HEK293T (cell line): ENCODE measurements at regions not wholly inside any gene's neighbourhood (a gene's known extent, or its start where the extent isn't known, plus 50 kb on each side); places are given as distances from the start of the nearest gene placed in this dataset.

ENCODE experiments used
- CTCF ChIA-PET: fragments of 350-600 bp; formaldehyde crosslinking; extraction: SDS; loops from one replicate; lab custom pipeline; 2021; ENCODE audit warnings: antibody characterized with exemption, inconsistent platforms; lab: Yijun Ruan, JAX
- POLR2A ChIA-PET: fragments of 350-600 bp; formaldehyde crosslinking; extraction: SDS; loops from one replicate; lab custom pipeline; 2020; ENCODE audit warnings: antibody characterized with exemption, inconsistent platforms; lab: Yijun Ruan, JAX
- DNase-seq: peaks from one replicate; pipeline ENCODE4 v3.0.0; 2012; ENCODE audit warnings: mixed read lengths; ENCODE audit errors: extremely low spot score
- ARNT ChIP-seq: fragments of 450-650 bp; IDR thresholded peaks from 2 replicates; pipeline ENCODE4 v1.6.1; 2017; ENCODE audit warnings: mild to moderate bottlenecking
- BHLHE40 ChIP-seq: fragments of 450-650 bp; IDR thresholded peaks from 2 replicates; pipeline ENCODE4 v1.6.1; 2016; ENCODE audit warnings: mild to moderate bottlenecking, moderate library complexity, borderline replicate concordance
- CTBP1 ChIP-seq: fragments of 450-650 bp; IDR thresholded peaks from 2 replicates; pipeline ENCODE4 v1.6.1; 2016; ENCODE audit warnings: borderline replicate concordance
- ELF4 ChIP-seq: fragments of 450-650 bp; IDR thresholded peaks from 2 replicates; pipeline ENCODE4 v1.6.1; 2017; ENCODE audit warnings: antibody characterized with exemption
- FOXA1 ChIP-seq: fragments of 450-650 bp; IDR thresholded peaks from 2 replicates; pipeline ENCODE4 v1.6.1; 2016; ENCODE audit warnings: mild to moderate bottlenecking
- FOXK2 ChIP-seq: fragments of 450-650 bp; IDR thresholded peaks from 2 replicates; pipeline ENCODE4 v1.6.1; 2016; ENCODE audit warnings: mild to moderate bottlenecking
- FOXM1 ChIP-seq: fragments of 450-650 bp; IDR thresholded peaks from 2 replicates; pipeline ENCODE4 v1.6.1; 2017; ENCODE audit warnings: mild to moderate bottlenecking, borderline replicate concordance
- HDGF ChIP-seq: fragments of 450-650 bp; IDR thresholded peaks from 2 replicates; pipeline ENCODE4 v1.6.1; 2017; ENCODE audit warnings: antibody characterized with exemption, borderline replicate concordance
- L3MBTL2 ChIP-seq: fragments of 450-650 bp; conservative IDR thresholded peaks from 2 replicates; pipeline ENCODE4 v1.6.1; 2016; ENCODE audit warnings: mild to moderate bottlenecking
- LEF1 ChIP-seq: fragments of 450-650 bp; IDR thresholded peaks from 2 replicates; pipeline ENCODE4 v1.6.1; 2017; ENCODE audit warnings: mild to moderate bottlenecking, borderline replicate concordance
- NFRKB ChIP-seq: fragments of 450-650 bp; IDR thresholded peaks from 2 replicates; pipeline ENCODE4 v1.6.1; 2016; ENCODE audit warnings: mild to moderate bottlenecking, moderate library complexity
- SP1 ChIP-seq: fragments of 450-650 bp; IDR thresholded peaks from 2 replicates; pipeline ENCODE4 v1.6.1; 2017
- SUZ12 ChIP-seq: fragments of 450-650 bp; IDR thresholded peaks from 2 replicates; pipeline ENCODE4 v1.6.1; 2016; ENCODE audit warnings: mild to moderate bottlenecking
- TARDBP ChIP-seq: fragments of 450-650 bp; IDR thresholded peaks from 2 replicates; pipeline ENCODE4 v1.6.1; 2016
- ZNF384 ChIP-seq: fragments of 450-650 bp; IDR thresholded peaks from 2 replicates; pipeline ENCODE4 v1.6.1; 2016
- TF ChIP-seq, protein P1 (sequence below): fragments of 450-650 bp; IDR thresholded peaks from 2 replicates; pipeline ENCODE4 v1.6.1; 2016

DNA sequence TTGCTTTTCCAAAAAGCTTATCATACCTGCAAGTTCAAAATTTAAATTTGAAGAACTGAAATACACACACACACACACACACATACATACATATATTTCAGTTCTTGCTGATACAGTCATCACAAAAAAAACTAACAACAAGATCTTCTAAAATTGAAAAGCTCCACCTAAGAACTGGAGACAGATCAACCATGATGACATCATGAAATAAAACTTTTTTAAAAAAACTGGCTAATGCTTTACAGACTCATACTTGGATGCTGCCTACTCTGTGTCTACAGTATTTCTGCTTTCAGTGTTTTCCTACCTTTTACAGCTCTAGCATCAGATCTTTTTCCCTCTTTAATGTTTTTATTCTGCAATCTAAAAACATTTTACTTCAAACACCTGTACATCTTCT, 261.4 kb downstream of the DIO2 start:
- CTCF ChIA-PET = no interaction called here
- POLR2A ChIA-PET = no interaction called here
- no peak for DNase-seq
- TF ChIP-seq SUZ12 = no peak
- TF ChIP-seq, protein P1, sequence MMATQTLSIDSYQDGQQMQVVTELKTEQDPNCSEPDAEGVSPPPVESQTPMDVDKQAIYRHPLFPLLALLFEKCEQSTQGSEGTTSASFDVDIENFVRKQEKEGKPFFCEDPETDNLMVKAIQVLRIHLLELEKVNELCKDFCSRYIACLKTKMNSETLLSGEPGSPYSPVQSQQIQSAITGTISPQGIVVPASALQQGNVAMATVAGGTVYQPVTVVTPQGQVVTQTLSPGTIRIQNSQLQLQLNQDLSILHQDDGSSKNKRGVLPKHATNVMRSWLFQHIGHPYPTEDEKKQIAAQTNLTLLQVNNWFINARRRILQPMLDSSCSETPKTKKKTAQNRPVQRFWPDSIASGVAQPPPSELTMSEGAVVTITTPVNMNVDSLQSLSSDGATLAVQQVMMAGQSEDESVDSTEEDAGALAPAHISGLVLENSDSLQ = no peak
- TF ChIP-seq ZNF384 = no peak
- no peak for TF ChIP-seq FOXA1
- no peak for TF ChIP-seq NFRKB
- no peak for TF ChIP-seq ARNT
- no peak for TF ChIP-seq TARDBP
- no peak for TF ChIP-seq LEF1
- TF ChIP-seq FOXM1 = no peak
- TF ChIP-seq L3MBTL2 = no peak
- TF ChIP-seq CTBP1 = no peak
- no peak for TF ChIP-seq BHLHE40
- no peak for TF ChIP-seq FOXK2
- TF ChIP-seq HDGF = no peak
- no peak for TF ChIP-seq SP1
- TF ChIP-seq ELF4 = no peak

GRCh38 chr14:79947440-79948054, 263.8 kb downstream of the DIO2 start:
- ChIA-PET POLR2A (no interaction called here), CTCF (no interaction called here)
- DNase-seq = no peak
- TF ChIP-seq BHLHE40 = no peak
- TF ChIP-seq ELF4 = no peak
- no peak for TF ChIP-seq FOXK2
- TF ChIP-seq, protein P1 = no peak
- TF ChIP-seq NFRKB = no peak
- TF ChIP-seq ARNT = no peak
- no peak for TF ChIP-seq LEF1
- no peak for TF ChIP-seq SUZ12
- no peak for TF ChIP-seq CTBP1
- TF ChIP-seq FOXA1 = no peak
- no peak for TF ChIP-seq SP1
- TF ChIP-seq FOXM1 = no peak
- no peak for TF ChIP-seq L3MBTL2
- no peak for TF ChIP-seq HDGF
- no peak for TF ChIP-seq ZNF384
- no peak for TF ChIP-seq TARDBP

DNA sequence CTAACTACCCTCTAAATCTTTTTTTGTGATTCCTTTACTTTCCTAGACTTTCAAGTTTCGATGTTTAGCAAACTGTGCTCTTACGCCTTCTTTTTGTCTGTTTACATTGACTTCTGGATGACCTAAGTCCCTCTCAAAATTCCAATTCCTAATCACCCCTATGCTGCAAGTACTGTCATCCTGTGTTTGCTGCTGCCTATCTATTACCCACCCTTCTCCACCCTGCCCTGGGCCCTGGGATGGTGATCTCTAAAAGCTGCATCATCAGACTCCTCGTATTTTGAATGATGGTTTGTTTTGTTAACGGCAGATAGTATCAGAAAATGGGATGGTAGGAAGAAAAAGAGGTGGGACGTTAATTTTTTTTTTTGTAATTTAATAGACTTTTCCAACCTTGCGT, 272.1 kb downstream of the DIO2 start:
- DNase-seq = no peak
- TF ChIP-seq L3MBTL2 = no peak
- no peak for TF ChIP-seq FOXA1
- no peak for TF ChIP-seq ARNT
- TF ChIP-seq SP1 = no peak
- CTCF ChIA-PET = no interaction called here
- POLR2A ChIA-PET = no interaction called here

DNA sequence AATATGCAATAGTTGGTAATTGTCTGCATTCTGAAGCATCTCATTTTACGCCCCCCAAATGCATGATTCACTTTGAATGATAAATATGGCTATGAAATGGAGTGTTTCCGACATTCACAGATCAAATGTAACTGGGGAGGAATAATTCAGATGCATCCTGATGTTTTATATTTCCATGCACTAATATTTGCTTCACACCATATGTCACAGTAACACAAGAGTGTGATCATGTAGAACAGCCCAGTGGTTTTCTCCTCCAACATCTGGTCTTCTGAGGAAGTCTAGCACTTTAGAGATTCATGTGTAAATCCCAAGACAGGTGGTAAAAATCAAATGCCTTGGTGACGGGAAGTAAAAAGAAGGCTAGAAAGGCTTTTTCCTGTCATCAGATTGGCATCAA, 273.1 kb downstream of the DIO2 start:
- TF ChIP-seq, protein P1 = no peak
- POLR2A ChIA-PET = no interaction called here
- DNase-seq = no peak
- CTCF ChIA-PET = no interaction called here

- ChIA-PET POLR2A (no interaction called here), CTCF (interaction anchor here (0.6 kb wide), 1 partner anchor 77 kb away, joined by 3 read pairs; no protein-coding TSS in a partner anchor)
- TF ChIP-seq TARDBP = no peak
- no peak for TF ChIP-seq ZNF384
- TF ChIP-seq L3MBTL2 = no peak
- TF ChIP-seq ELF4 = no peak
- no peak for TF ChIP-seq SUZ12
- no peak for TF ChIP-seq HDGF
- TF ChIP-seq SP1 = no peak
- TF ChIP-seq NFRKB = no peak
- no peak for TF ChIP-seq CTBP1
- TF ChIP-seq FOXK2 = no peak
- TF ChIP-seq FOXA1 = no peak
- no peak for TF ChIP-seq FOXM1
- TF ChIP-seq LEF1 = no peak
- no peak for TF ChIP-seq ARNT
- TF ChIP-seq, protein P1 = no peak
- no peak for TF ChIP-seq BHLHE40
- no peak for DNase-seq
These were observed 273.9 kb downstream of the DIO2 start for GRCh38 chr14:79937433-79937832.

GRCh38 chr14:79924551-79924950, 286.8 kb downstream of the DIO2 start:
- TF ChIP-seq TARDBP = no peak
- no peak for TF ChIP-seq L3MBTL2
- no peak for TF ChIP-seq BHLHE40
- no peak for TF ChIP-seq ZNF384
- TF ChIP-seq ARNT = no peak
- no peak for TF ChIP-seq CTBP1
- no peak for TF ChIP-seq SUZ12
- no peak for TF ChIP-seq SP1
- no peak for TF ChIP-seq ELF4
- TF ChIP-seq FOXM1 = no peak
- TF ChIP-seq FOXK2 = no peak
- no peak for TF ChIP-seq FOXA1
- no peak for TF ChIP-seq HDGF
- POLR2A ChIA-PET = no interaction called here
- CTCF ChIA-PET = no interaction called here
- no peak for DNase-seq
